HG03439 (cell line): ENCODE measurements at regions not wholly inside any gene's neighbourhood (a gene's known extent, or its start where the extent isn't known, plus 50 kb on each side); places are given as distances from the start of the nearest gene placed in this dataset.

Experiments
- ATAC-seq: cut with Tn5 transposase; IDR thresholded peaks from one replicate; pipeline ENCODE4 v1.9.1; 2021; ENCODE audit warnings: mild to moderate bottlenecking, moderate library complexity; ENCODE audit not compliant: unreplicated experiment

GRCh38 chr2:120496235-120496634 is 150.3 kb downstream of the INHBB start:
- no peak for ATAC-seq

- ATAC-seq, result no peak
These were observed 150.8 kb downstream of the INHBB start for GRCh38 chr2:120496759-120497158.

GRCh38 chr2:120497261-120497977 is 151.5 kb downstream of the INHBB start:
- no peak for ATAC-seq

- no peak for ATAC-seq
These were observed 152.2 kb downstream of the INHBB start for GRCh38 chr2:120498121-120498520.

GRCh38 chr2:120498576-120499394 is 152.8 kb downstream of the INHBB start:
- ATAC-seq, result no peak

- ATAC-seq, result no peak
These were observed 154.0 kb downstream of the INHBB start for GRCh38 chr2:120499784-120500495.

GRCh38 chr2:120501591-120501990 is 155.7 kb downstream of the INHBB start:
- ATAC-seq, result no peak

- no peak for ATAC-seq
These were observed 156.4 kb downstream of the INHBB start for GRCh38 chr2:120502357-120502756.

- ATAC-seq, result no peak
These were observed 156.8 kb downstream of the INHBB start for GRCh38 chr2:120502761-120503160.

GRCh38 chr2:120503206-120503792 is 157.4 kb downstream of the INHBB start:
- ATAC-seq, result no peak

GRCh38 chr2:120503793-120504571 is 158.0 kb downstream of the INHBB start:
- ATAC-seq, result no peak

GRCh38 chr2:120504936-120505705 is 159.2 kb downstream of the INHBB start:
- ATAC-seq, result no peak

- ATAC-seq, result no peak
These were observed 162.7 kb downstream of the INHBB start for GRCh38 chr2:120508567-120509041.

GRCh38 chr2:120509213-120509815 is 163.4 kb downstream of the INHBB start:
- ATAC-seq, result no peak

GRCh38 chr2:120509991-120510735 is 164.2 kb downstream of the INHBB start:
- ATAC-seq, result no peak

GRCh38 chr2:120510751-120511395 is 164.9 kb downstream of the INHBB start:
- no peak for ATAC-seq

GRCh38 chr2:120511536-120511935 is 165.6 kb downstream of the INHBB start:
- ATAC-seq, result no peak
